AG04449 (cell line): ENCODE measurements at regions not wholly inside any gene's neighbourhood (a gene's known extent, or its start where the extent isn't known, plus 50 kb on each side); places are given as distances from the start of the nearest gene placed in this dataset.

Experiments
- CTCF ChIA-PET: fragments of 350-600 bp; formaldehyde crosslinking; extraction: SDS; loops from one replicate; lab custom pipeline; 2021; ENCODE audit warnings: antibody characterized with exemption; lab: Yijun Ruan, JAX
- POLR2A ChIA-PET: fragments of 400-600, 350-600 bp; formaldehyde crosslinking; extraction: SDS; loops from one replicate; lab custom pipeline; 2020; ENCODE audit warnings: antibody characterized with exemption, inconsistent platforms; lab: Yijun Ruan, JAX
- DNase-seq: peaks from one replicate; pipeline ENCODE4 v3.0.0-alpha.2; 2010; ENCODE audit warnings: low read depth, low spot score
- H3K4me3 ChIP-seq: 2 replicates; pipeline ENCODE4 v1.5.1; 2011; ENCODE audit warnings: low read depth, mild to moderate bottlenecking, control low read depth, low read length
- TF ChIP-seq, protein P1 (sequence below): IDR thresholded peaks from one replicate; pipeline ENCODE4 v1.5.1; 2011; ENCODE audit warnings: mild to moderate bottlenecking, moderate library complexity, low read length, control low read depth, inconsistent platforms; ENCODE audit not compliant: insufficient read depth; ENCODE audit errors: missing control alignments

DNA sequence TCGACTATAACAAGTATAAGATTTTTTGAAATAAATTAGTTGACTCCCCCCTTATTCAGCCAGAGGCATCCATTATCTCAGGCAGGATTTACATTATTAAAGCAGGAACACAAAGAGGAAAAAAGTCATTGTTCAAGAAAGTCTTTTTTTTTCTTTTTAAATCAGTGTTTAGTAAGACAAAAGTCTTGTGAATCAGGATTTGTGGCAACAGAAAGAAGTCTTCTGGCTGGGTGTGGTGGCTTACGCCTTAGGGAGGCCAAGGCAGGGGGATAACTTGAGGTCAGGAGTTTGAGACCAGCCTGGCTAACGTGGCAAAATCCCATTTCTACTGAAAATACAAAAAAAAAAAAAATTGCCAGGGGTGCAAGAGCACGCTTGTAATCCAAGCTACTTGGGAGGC, 505.5 kb downstream of the LMO4 start:
- CTCF ChIA-PET, result no interaction called here
- TF ChIP-seq, protein P1, sequence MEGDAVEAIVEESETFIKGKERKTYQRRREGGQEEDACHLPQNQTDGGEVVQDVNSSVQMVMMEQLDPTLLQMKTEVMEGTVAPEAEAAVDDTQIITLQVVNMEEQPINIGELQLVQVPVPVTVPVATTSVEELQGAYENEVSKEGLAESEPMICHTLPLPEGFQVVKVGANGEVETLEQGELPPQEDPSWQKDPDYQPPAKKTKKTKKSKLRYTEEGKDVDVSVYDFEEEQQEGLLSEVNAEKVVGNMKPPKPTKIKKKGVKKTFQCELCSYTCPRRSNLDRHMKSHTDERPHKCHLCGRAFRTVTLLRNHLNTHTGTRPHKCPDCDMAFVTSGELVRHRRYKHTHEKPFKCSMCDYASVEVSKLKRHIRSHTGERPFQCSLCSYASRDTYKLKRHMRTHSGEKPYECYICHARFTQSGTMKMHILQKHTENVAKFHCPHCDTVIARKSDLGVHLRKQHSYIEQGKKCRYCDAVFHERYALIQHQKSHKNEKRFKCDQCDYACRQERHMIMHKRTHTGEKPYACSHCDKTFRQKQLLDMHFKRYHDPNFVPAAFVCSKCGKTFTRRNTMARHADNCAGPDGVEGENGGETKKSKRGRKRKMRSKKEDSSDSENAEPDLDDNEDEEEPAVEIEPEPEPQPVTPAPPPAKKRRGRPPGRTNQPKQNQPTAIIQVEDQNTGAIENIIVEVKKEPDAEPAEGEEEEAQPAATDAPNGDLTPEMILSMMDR, result no peak

DNA sequence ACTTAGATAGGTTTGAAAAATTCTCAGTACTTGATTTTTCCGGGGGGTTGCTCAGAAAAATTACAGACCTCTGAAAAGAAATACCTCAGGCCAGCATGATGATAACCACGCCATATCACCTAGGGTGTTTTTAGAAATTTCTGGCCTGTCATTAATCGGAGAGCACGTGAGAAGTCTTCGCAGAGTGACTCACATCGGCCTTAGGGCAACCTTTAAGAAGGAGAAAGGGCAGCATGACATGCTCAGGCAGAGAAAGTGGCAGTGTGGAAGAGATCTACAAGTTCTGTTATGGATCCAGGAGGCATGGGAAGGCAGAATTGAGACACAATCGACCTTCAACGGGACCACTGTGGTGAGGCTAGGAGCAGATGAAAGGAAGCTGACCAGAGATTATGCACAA, 506.3 kb downstream of the LMO4 start:
- POLR2A ChIA-PET, result no interaction called here
- CTCF ChIA-PET, result no interaction called here
- H3K4me3 ChIP-seq, result no peak overlapping the region
- DNase-seq, result no peak
- TF ChIP-seq, protein P1, result no peak

More for the DNA sequence above, 505.5 kb downstream of the LMO4 start:
- no peak for DNase-seq
- no peak overlapping the region for H3K4me3 ChIP-seq
- POLR2A ChIA-PET, result no interaction called here

DNA sequence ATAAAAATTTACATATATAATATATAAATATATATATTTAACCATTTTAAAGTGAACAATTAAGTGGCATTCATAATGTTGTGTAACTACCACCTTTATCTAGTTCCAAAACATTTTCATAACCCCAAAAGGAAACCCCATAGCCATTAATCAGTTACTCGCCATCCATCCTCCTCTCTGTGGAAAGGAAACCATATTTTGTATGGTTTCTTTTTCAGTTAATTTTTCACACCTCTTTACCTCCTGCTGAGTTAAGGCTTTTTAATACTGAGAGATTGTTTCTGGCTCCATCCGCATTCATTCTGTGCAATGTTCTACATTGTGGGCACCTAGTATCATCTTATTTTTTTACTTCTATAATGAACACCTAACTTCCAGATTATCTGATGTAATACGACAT, 512.1 kb downstream of the LMO4 start:
- ChIA-PET CTCF (interaction anchor here (0.5 kb wide), 1 partner anchor 336 kb away, joined by 3 read pairs; no protein-coding TSS in a partner anchor), POLR2A (no interaction called here)
- TF ChIP-seq, protein P1, result no peak
- H3K4me3 ChIP-seq, result no peak overlapping the region
- no peak for DNase-seq

GRCh38 chr1:87841332-87841731, 512.7 kb downstream of the LMO4 start:
- TF ChIP-seq, protein P1, result no peak
- no peak for DNase-seq

GRCh38 chr1:87842156-87842555, 513.5 kb downstream of the LMO4 start:
- TF ChIP-seq, protein P1, result no peak
- ChIA-PET POLR2A (no interaction called here), CTCF (interaction anchor here (1.0 kb wide), 1 partner anchor 112 kb away, joined by 3 read pairs; no protein-coding TSS in a partner anchor)
- DNase-seq, result no peak
- H3K4me3 ChIP-seq, result no peak overlapping the region

More at GRCh38 chr1:87841332-87841731, 512.7 kb downstream of the LMO4 start:
- no peak overlapping the region for H3K4me3 ChIP-seq
- POLR2A ChIA-PET, result no interaction called here
- CTCF ChIA-PET, result interaction anchor here (1.0 kb wide), 1 partner anchor 112 kb away, joined by 3 read pairs; no protein-coding TSS in a partner anchor

GRCh38 chr1:87844251-87844650, 515.6 kb downstream of the LMO4 start:
- ChIA-PET POLR2A (no interaction called here), CTCF (no interaction called here)
- no peak overlapping the region for H3K4me3 ChIP-seq
- TF ChIP-seq, protein P1, result no peak
- no peak for DNase-seq
